Activated gamma-delta T cell treated with Interleukin-2 at 50 U/mL for 16 hours (primary cell): ENCODE measurements at regions not wholly inside any gene's neighbourhood (a gene's known extent, or its start where the extent isn't known, plus 50 kb on each side); places are given as distances from the start of the nearest gene placed in this dataset.

Experiments used
- DNase-seq: peaks from one replicate; pipeline ENCODE4 v3.0.0-alpha.2; 2020

GRCh38 chr1:193555662-193556441 lies 369.4 kb upstream of the B3GALT2 start:
- no peak for DNase-seq

GRCh38 chr1:193553564-193553963 lies 367.2 kb upstream of the B3GALT2 start:
- DNase-seq, result no peak

DNA sequence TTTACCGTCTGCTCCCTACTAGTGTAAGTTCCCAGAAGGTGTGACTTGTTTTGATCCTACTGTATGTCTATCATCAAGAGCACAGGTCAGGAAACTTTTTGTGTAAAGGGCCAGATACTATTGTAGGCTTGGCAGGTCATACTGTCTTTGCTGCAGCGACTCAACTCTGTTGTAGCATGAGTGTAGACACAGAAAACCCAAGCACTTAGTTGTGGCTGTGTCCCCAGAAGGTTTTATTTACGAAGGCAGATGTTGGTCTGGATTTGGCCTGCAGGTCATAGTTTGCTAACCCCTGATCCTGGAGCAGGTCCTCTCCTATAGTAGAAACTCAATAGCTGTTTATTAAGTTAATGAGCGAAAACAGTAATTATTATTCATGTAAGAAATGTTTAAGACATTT lies 365.9 kb upstream of the B3GALT2 start:
- DNase-seq, result no peak

DNA sequence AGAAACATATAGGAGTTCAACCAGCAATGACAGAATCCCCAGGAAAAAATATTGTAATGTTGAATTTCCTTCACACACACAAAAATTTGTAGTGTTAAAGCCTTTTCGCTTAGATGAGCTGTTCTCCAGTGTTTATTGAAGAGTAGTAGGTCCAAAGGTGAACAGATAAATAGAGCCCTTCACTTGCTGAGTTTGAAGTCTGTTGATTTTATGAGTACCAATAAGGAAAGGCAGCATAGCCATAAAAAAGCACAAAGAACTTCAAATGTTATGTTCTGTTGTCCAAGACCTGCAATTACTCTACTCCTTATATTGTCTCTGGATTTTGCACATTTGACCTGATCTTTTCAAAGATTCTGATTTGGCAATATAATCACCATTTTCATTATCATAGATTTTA lies 362.7 kb upstream of the B3GALT2 start:
- no peak for DNase-seq

DNA sequence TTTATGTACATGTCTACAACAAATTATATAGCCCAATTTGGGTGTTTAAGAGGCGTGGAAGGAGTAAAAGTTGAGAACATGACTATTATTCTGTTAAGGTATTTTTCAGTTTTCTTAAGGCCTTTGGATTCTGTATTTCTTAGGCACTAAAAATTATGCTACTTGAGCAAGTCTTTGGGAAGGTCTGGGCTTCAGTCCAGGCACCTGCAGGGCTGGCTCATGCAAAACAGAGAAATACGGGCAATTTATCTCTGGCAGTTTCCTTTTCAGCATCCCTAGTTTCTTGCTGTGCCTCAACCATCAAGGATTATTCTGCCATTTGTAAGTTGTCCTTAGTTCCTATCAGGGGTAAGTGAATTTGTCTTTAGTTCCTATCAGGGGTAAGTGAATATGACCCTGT lies 358.8 kb upstream of the B3GALT2 start:
- no peak for DNase-seq

DNA sequence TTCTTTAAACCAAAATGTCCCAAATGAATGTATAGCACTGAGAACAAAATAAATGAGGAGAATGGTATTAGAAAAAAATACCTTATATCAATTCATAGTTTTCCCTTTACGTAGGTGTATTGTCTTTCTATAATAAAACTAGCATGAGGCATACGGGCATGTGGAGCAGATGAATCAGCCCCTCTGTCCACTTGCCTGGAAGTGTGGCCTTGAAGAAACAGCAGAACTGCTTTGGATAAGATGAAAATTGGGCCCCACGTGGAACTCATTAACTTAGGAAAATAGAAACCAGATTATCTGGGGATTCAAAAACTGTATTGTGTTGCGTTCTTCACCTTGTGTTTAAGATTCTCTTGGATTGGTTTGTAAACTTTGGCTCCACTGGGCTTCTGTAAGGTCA lies 356.8 kb upstream of the B3GALT2 start:
- DNase-seq, result no peak

GRCh38 chr1:193542690-193543089 lies 356.3 kb upstream of the B3GALT2 start:
- DNase-seq, result no peak

DNA sequence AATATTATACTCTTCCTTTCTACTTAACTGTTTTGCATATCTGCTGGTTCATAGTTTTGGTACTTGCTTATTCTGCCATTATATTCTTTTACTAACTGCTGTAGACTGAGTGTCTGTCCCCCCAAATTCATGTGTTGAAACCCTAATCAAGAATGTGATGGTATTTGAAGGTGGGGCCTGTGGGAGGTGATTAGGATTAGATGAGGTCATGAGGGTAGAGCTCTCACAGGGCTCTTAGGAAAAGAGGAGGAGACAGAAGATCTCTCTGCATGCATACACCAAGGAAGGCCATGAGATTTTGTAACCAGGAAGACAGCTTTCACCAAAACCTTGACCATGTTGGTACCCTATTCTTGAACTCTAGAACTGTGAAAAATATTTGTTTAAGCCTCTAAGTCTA lies 354.1 kb upstream of the B3GALT2 start:
- DNase-seq, result no peak

GRCh38 chr1:193539731-193540459 lies 353.5 kb upstream of the B3GALT2 start:
- no peak for DNase-seq

GRCh38 chr1:193538680-193539079 lies 352.3 kb upstream of the B3GALT2 start:
- no peak for DNase-seq

- DNase-seq, result no peak
Observed at GRCh38 chr1:193538003-193538354, 351.6 kb upstream of the B3GALT2 start.

DNA sequence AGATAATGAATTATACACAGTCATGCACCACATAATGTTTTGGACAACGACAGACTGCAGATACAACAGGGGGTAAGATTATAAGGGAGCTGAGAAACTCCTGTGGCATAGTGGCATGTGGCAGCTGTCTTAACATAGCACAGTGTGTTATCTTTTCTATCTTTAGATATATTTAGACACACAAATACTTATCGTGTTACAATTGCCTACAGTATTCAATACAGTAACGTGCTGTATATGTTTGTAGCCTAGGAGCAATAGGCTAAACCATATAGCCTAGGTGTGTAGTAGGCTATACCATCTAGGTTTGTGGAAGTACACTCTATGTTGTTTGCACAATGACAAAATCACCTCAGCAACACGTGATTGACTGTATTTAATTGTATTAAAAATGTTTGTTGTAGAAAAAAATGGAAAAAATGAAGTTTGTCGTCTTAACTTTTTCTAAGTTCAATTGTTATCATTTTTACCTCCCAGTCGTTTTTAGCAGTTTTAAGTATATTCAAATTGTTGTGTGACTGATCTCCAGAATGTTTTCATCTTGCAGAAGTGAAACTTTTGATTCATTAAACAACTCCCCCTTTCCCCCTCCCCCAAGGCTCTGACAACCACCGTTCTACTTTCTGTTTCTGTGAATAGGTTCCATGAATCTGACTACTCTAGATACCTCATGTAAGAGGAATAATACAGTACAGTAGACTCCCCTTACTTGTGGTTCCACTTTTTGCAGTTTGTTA lies 351.0 kb upstream of the B3GALT2 start:
- peak; percentile 13 for DNase-seq

DNA sequence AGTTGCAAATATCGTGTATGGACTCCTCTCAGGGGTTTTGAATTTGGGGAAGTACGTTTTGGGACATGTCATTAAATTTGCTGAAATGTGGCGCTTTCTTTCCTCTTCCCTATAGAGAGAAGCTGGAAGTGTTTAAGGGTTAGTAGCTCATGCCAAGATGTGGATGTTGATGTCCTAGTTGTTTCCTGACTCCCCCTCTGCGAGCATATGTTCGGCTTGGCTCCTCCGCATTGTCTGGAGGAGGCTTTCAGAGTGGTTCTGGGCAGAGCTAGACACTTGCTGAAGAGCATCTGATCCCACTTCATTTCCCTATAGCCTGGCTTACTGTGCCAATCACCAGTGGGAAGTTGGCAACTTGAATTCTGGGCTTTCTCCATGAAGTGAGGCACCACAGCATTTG lies 347.4 kb upstream of the B3GALT2 start:
- DNase-seq, result no peak

- DNase-seq, result no peak
Observed at GRCh38 chr1:193525917-193526710, 339.7 kb upstream of the B3GALT2 start.

DNA sequence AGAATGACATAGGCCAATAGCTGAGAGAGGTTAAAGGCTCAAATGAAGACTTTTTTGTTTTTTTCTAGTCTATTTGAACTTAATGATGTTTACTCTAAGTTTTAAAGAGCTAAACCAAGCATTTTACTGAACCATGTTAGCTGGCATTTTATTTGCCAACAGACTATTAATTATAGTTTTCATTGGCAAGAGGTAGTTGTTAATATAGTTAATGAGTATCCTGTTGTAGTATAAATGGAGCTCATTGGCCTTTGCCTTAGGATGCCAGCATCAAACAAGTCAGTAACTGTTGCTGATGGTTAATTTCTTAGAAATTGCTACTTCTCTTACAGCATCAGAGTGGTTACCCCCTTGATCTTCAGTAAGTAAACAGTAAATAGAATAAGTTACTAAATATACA lies 339.0 kb upstream of the B3GALT2 start:
- DNase-seq, result no peak

DNA sequence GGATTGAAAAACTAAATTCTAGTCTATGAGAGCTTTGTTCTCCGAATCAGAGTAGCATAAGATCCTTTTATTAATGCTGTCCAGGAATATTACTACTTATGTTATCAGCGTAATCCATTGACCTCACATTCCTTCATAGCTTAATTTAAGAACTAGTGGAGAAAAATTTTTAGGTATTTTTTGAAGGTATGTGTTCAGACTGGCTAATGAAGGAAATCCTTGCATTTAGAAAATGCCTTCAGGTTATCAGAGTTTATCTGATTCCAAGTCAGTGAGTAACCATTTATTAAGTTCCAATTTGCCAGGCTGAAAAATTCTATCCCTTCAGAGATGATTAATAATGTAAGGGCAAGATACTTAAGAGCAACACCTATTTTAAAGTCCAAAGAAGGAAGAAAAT lies 338.2 kb upstream of the B3GALT2 start:
- no peak for DNase-seq

DNA sequence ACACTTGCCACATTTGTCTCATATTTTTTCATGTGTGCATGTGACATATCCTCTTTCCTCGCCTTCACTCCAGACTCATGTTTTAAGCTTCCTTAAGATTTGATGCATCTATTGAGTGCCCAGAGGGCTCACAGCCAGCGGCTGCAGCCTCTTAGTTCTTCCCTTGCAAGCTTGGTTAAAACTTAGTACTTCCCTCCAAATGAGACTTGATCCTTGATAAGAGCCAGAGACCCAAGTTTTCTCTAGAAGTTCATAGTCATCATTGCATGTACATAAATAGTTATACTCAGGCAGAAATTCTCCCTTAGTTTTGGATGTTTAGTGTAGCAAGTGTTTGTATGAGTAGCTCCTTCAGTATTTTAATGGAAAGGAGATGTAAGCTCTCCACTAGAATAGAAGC lies 337.6 kb upstream of the B3GALT2 start:
- DNase-seq, result no peak

DNA sequence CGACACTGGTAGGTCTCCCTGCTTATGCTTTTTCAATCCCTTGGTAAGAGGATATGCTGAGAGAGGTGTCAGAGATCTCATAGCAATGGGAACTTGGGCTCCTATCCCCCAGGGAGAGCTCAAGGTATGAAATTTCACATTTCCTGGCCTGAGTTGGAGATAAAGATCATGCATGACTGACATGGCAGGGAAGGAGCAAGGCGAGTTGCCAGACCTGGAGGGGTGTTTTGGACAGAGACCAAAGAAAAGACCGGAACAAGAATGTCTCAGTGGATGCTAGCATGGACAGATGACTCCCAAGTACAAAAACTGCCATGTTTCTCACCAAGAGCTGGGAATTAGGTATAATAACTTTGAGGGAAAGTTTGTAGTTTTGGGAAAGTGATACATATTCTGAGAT lies 334.1 kb upstream of the B3GALT2 start:
- no peak for DNase-seq

GRCh38 chr1:193519922-193520321 lies 333.5 kb upstream of the B3GALT2 start:
- DNase-seq, result no peak

- no peak for DNase-seq
Observed at GRCh38 chr1:193516755-193517388, 330.5 kb upstream of the B3GALT2 start.

- no peak for DNase-seq
Observed at GRCh38 chr1:193514397-193514796, 328.0 kb upstream of the B3GALT2 start.

GRCh38 chr1:193513032-193513431 lies 326.6 kb upstream of the B3GALT2 start:
- DNase-seq, result no peak

DNA sequence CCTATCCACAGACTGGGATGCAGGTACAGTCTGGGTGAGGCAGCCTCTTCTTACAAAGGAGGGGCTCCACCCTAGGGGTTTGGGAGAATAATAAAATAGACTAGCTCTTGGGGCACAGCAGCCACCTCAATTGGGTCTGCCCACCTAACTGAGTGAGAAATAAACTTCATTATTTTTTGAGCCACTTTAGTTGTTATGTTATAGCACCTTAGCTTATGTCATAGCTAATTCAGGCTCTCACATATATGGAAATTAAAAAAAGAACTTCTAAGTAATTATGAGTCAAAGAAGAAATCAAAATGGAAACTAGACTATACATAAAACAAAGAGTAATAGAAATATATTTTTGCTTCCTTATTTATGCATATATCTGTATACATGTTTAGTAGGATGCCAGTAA lies 318.5 kb upstream of the B3GALT2 start:
- no peak for DNase-seq
